Body of pancreas (tissue), 4 donors: ENCODE measurements at regions not wholly inside any gene's neighbourhood (a gene's known extent, or its start where the extent isn't known, plus 50 kb on each side); places are given as distances from the start of the nearest gene placed in this dataset.
A peak's percentile ranks its signal among the peaks of the same experiment; 100 is the strongest.

Experiments used
- ATAC-seq: fragments of 150-250 bp; one replicate; pipeline ENCODE4 v1.9.1; 2016
- DNase-seq, 4 donors: peaks; one replicate each; pipeline ENCODE4 v3.0.0-alpha.2; 2019
- H3K27ac ChIP-seq, 4 donors: fragments of 200-600 bp; sonication (generic); 1 replicate in 3 of 4; 2 replicates in 1 of 4; pipeline versions ENCODE4 v1.5.1 to v1.6.1; 2016 to 2019; ENCODE audit warnings: mild to moderate bottlenecking in 1 of 4, mixed read lengths in 1 of 4, moderate library complexity in 1 of 4
- H3K27me3 ChIP-seq, 2 donors: fragments of 200-600 bp; sonication (generic); one replicate each; pipeline ENCODE4 v1.6.0; 2016; ENCODE audit warnings: mild to moderate bottlenecking in 1 of 2
- H3K36me3 ChIP-seq, 2 donors: fragments of 200-600 bp; sonication (generic); replicated peaks in 1 of 2; 2 replicates each; pipeline ENCODE4 v1.5.1; 2016; ENCODE audit warnings: low read depth in 2 of 2; ENCODE audit not compliant: insufficient read depth in 1 of 2
- H3K4me1 ChIP-seq: fragments of 200-600 bp; sonication (generic); one replicate; pipeline ENCODE4 v1.6.0; 2016
- H3K4me3 ChIP-seq, 2 donors: fragments of 200-600 bp; sonication (generic); 1 replicate in 1 of 2; 2 replicates in 1 of 2; pipeline ENCODE4 v1.5.1; 2016 to 2019
- H3K9me3 ChIP-seq, 3 donors: fragments of 200-600 bp; sonication (generic); 1 replicate in 2 of 3; 2 replicates in 1 of 3; pipeline ENCODE4 v1.5.1; 2016
- POLR2A ChIP-seq, 3 donors: fragments of 450-650 bp; IDR thresholded peaks; one replicate each; pipeline ENCODE4 v1.6.1; 2016; ENCODE audit warnings: antibody characterized with exemption in 3 of 3, mild to moderate bottlenecking in 2 of 3
- WGBS, 2 donors: methylation state at CpG; one replicate each; pipeline ENCODE4 v1.1.5; 2017; 5-methylcytosine and 5-hydroxymethylcytosine counted together
- intact Hi-C: fragments of 100-400 bp; cut with DNase I; formaldehyde crosslinking; loops from one replicate; pipeline ENCODE4 v1.15.1; 2023
- TF ChIP-seq, protein P1 (sequence below), 7 experiments: fragments of 450-650 bp in 4 of 7; fragments of 200-600 bp in 3 of 7; sonication (generic) in 3 of 7; IDR thresholded peaks; one replicate each; pipeline ENCODE4 v1.5.1; 2016 to 2019; ENCODE audit warnings: antibody characterized with exemption in 7 of 7

DNA sequence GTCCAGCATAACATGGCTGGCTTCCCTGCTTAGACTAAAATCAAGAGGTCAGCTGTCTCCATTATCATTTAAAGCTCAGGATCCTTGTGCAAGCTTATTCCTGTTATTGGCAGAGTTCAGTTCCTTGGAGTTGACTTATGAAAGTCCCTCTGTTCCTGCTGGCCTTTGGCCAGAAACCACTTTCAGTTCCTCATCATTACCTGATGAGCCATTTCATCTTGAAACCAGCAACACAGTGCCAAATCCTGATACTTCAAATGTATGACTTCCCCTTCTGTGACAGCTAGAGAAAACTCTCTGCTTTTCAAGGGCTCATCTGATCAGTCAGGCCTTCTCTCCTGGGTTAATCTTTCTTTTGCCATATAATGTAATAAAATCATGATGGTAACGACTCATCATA is 110.6 kb upstream of the FSTL5 start:
- Histone ChIP-seq H3K36me3 (no peaks in the 10 kb centered on the region), H3K4me3 (no peak overlapping the region), H3K27me3 (no peaks in the 10 kb centered on the region), H3K4me1 (no peaks in the 10 kb centered on the region), H3K9me3 (no peaks in the 10 kb centered on the region), H3K27ac (no peak overlapping the region)
- intact Hi-C loops, result no loop called here
- WGBS, 2 donors, result 54 to 77% methylated on average over 1 of the region's 1 CpG
- ATAC-seq, result no peak
- TF ChIP-seq, protein P1, sequence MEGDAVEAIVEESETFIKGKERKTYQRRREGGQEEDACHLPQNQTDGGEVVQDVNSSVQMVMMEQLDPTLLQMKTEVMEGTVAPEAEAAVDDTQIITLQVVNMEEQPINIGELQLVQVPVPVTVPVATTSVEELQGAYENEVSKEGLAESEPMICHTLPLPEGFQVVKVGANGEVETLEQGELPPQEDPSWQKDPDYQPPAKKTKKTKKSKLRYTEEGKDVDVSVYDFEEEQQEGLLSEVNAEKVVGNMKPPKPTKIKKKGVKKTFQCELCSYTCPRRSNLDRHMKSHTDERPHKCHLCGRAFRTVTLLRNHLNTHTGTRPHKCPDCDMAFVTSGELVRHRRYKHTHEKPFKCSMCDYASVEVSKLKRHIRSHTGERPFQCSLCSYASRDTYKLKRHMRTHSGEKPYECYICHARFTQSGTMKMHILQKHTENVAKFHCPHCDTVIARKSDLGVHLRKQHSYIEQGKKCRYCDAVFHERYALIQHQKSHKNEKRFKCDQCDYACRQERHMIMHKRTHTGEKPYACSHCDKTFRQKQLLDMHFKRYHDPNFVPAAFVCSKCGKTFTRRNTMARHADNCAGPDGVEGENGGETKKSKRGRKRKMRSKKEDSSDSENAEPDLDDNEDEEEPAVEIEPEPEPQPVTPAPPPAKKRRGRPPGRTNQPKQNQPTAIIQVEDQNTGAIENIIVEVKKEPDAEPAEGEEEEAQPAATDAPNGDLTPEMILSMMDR (IDR thresholded peaks at IDR 0.05), result no peak
- no peak for TF ChIP-seq POLR2A (IDR thresholded peaks at IDR 0.05)
- DNase-seq, result peak in 1 of 4 donors; percentile 34

DNA sequence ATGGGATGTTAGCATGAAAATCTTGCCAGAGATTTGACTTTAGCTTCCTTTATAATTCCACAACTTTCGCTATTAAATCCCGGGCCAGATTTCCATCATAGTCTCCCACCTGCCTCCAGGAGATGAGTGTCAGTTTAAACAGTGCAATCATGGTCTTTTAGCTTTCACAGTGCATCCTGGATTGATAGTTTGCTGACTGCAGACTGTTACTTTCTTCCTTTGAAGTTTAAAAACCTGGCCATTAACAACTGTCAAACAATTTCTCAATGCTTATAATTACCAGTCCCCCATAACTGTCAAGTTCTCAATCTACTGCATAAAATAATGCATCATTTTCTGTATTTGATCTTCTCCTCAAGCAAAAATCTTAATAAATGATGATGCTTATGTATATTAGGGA is 108.4 kb upstream of the FSTL5 start:
- no peaks in the 10 kb centered on the region for H3K27me3 ChIP-seq
- H3K27ac ChIP-seq, result no peak overlapping the region
- 73 to 86% methylated on average over 2 of the region's 2 CpGs for WGBS, 2 donors
- intact Hi-C loops, result no loop called here
- no peak overlapping the region for H3K4me3 ChIP-seq
- no peaks in the 10 kb centered on the region for H3K4me1 ChIP-seq
- H3K9me3 ChIP-seq, result no peaks in the 10 kb centered on the region
- H3K36me3 ChIP-seq, result no peaks in the 10 kb centered on the region
- no peak for ATAC-seq
- DNase-seq, result no peak
- TF ChIP-seq, protein P1 (IDR thresholded peaks at IDR 0.05), result no peak

DNA sequence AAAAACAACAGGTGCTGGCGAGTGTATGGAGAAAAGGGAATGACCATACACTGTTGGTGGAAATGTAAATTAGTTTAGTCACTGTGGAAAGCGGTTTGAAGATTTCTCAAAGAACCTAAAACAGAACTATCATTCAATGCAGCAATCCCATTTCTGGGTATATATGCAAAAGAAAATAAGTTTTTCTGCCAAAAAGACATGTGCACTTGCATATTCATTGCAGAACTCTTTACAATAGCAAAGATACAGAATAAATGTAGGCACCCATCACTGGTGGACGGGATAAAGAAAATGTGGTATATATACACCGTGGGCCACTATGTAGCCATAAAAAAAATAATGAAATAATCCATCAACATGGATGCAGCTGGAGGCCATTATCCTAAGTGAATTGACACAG is 105.1 kb upstream of the FSTL5 start:
- TF ChIP-seq, protein P1 (IDR thresholded peaks at IDR 0.05), result no peak
- no peak for TF ChIP-seq POLR2A (IDR thresholded peaks at IDR 0.05)
- H3K27ac ChIP-seq, result no peak overlapping the region
- H3K4me1 ChIP-seq, result no peaks in the 10 kb centered on the region
- no peaks in the 10 kb centered on the region for H3K36me3 ChIP-seq
- peaks cover 0 to 8% (median 0%) of the 10 kb centered on the region in 3 donors for H3K9me3 ChIP-seq
- no peaks in the 10 kb centered on the region for H3K27me3 ChIP-seq
- DNase-seq (no peak), ATAC-seq (no peak)
- WGBS, 2 donors, result 56 to 58% methylated on average over 4 of the region's 4 CpGs
- intact Hi-C loops, result no loop called here
- H3K4me3 ChIP-seq, result no peak overlapping the region

DNA sequence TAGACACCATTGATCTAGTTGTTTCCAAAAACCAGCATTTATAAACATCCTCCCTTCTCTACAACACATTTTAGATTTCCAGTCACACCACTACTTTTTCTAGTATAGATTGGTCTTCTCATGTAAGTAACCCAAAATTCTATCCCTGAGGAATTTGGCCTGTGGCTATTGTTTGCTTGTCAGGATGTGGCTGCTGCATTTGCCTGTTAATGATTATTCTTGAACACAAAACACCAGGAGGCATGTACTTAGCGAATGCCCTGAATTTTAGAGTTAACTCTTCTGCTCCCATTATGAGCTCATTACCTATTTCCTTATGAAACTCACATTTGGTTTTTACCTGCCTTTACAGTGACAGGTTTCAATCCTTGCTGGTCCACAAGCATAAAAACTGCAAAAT is 102.0 kb upstream of the FSTL5 start:
- H3K27ac ChIP-seq, result no peak overlapping the region
- no peak for ATAC-seq
- TF ChIP-seq, protein P1 (IDR thresholded peaks at IDR 0.05), result no peak
- 17 to 22% methylated on average over 1 of the region's 1 CpG for WGBS, 2 donors
- H3K27me3 ChIP-seq, result no peaks in the 10 kb centered on the region
- no peak overlapping the region for H3K4me3 ChIP-seq
- intact Hi-C loops, result no loop called here
- DNase-seq, result no peak
- H3K9me3 ChIP-seq, result peaks cover 0 to 8% (median 0%) of the 10 kb centered on the region in 3 donors
- H3K36me3 ChIP-seq, result no peaks in the 10 kb centered on the region
- H3K4me1 ChIP-seq, result no peaks in the 10 kb centered on the region

DNA sequence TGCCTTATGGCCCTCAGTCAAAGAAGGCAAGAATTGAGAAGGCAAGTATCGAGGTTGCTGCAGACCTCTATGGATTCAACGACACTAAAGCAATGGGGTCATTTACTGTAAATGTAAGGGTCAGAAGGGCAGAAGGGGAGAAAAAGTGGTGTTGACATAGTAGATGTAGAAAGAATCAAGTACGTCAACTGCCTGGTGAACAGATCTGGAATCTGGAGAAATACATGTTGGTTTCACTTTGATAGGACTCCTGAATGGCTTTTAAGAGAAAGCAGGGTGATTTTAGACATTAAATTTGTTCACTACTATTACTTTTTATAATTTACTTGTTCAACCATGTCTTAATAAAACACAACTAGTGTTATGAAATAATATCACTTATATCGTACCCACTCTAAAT is 81.3 kb upstream of the FSTL5 start:
- H3K4me1 ChIP-seq, result peaks cover 7% of the 10 kb centered on the region
- DNase-seq (no peak), ATAC-seq (no peak)
- no peaks in the 10 kb centered on the region for H3K36me3 ChIP-seq
- WGBS, 2 donors, result 63 to 67% methylated on average over 4 of the region's 4 CpGs
- H3K4me3 ChIP-seq, result no peak overlapping the region
- intact Hi-C loops, result no loop called here
- H3K9me3 ChIP-seq, result no peaks in the 10 kb centered on the region
- TF ChIP-seq, protein P1 (IDR thresholded peaks at IDR 0.05), result no peak
- no peak for TF ChIP-seq POLR2A (IDR thresholded peaks at IDR 0.05)
- no peak overlapping the region for H3K27ac ChIP-seq
- no peaks in the 10 kb centered on the region for H3K27me3 ChIP-seq
